NT2/D1 (cell line): ENCODE measurements at regions not wholly inside any gene's neighbourhood (a gene's known extent, or its start where the extent isn't known, plus 50 kb on each side); places are given as distances from the start of the nearest gene placed in this dataset.
"Not testable (repeated sequence)": the region's sequence is repeated elsewhere in the genome, so short reads cannot be mapped to it uniquely, and the experiment has no call there.

Experiments used
- DNase-seq: peaks from one replicate; pipeline ENCODE4 v3.0.0-alpha.2; 2011; ENCODE audit warnings: low read depth, low spot score
- H3K27me3 ChIP-seq: 2 replicates; pipeline ENCODE4 v1.6.0; 2011; ENCODE audit warnings: mild to moderate bottlenecking; ENCODE audit not compliant: insufficient read length, insufficient read depth
- H3K36me3 ChIP-seq: 2 replicates; pipeline ENCODE4 v1.6.1; 2011; ENCODE audit warnings: mild to moderate bottlenecking, low read length, mixed read lengths; ENCODE audit not compliant: insufficient read depth, insufficient read length
- H3K4me1 ChIP-seq: 2 replicates; pipeline ENCODE4 v1.5.1; 2011; ENCODE audit not compliant: insufficient read depth, insufficient read length
- H3K4me3 ChIP-seq: 2 replicates; pipeline ENCODE4 v1.5.1; 2011; ENCODE audit warnings: low read depth; ENCODE audit not compliant: insufficient read length
- H3K9ac ChIP-seq: 2 replicates; pipeline ENCODE4 v1.6.0; 2011; ENCODE audit warnings: low read depth; ENCODE audit not compliant: insufficient read length
- H3K9me3 ChIP-seq: 2 replicates; pipeline ENCODE4 v1.5.1; 2011; ENCODE audit warnings: mild to moderate bottlenecking, low read length; ENCODE audit not compliant: insufficient read depth
- SUZ12 ChIP-seq: IDR thresholded peaks from 2 replicates; pipeline ENCODE4 v1.6.1; 2011; ENCODE audit not compliant: insufficient read length, insufficient read depth; ENCODE audit errors: extremely low read depth
- YY1 ChIP-seq: IDR thresholded peaks from 2 replicates; pipeline ENCODE4 v1.6.1; 2011; ENCODE audit not compliant: insufficient read length, insufficient read depth
- ZNF274 ChIP-seq: IDR thresholded peaks from 2 replicates; pipeline ENCODE4 v1.6.1; 2011; ENCODE audit warnings: mild to moderate bottlenecking, low read depth, low read length

DNA sequence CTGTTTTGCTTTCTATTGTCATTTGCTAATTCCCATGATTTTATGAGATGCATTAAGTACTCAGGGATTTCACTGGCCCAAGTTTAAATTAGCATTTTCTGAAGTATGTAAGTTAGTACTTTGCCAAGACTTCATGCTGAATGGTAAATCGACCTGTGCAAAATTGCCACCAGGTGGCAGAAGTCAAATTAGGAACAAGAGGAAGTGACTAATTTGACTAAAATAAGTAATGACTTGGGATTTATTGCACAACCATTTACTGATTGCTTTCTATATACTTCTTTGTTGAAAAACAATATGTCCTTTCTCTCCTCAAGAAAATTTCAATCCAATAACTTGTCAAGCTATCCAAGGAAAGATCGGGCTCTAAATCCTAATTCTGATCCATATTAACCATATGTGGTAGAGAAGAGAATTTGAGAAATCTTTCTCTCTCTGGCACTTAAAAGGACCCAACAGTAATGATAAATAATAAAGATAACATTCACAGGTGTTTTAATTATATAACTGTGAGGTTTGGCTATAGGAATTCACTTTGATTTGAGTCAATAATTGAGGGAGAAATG lies 253.7 kb upstream of the CHORDC1 start:
- no peaks in the 10 kb centered on the region for H3K27me3 ChIP-seq
- TF ChIP-seq ZNF274 (no peak), YY1 (no peak), SUZ12 (no peak)
- no peaks in the 10 kb centered on the region for H3K9me3 ChIP-seq
- no peak overlapping the region for H3K4me3 ChIP-seq
- no peak overlapping the region for H3K9ac ChIP-seq
- no peaks in the 10 kb centered on the region for H3K36me3 ChIP-seq
- peak; percentile 22 for DNase-seq
- H3K4me1 ChIP-seq: no peaks in the 10 kb centered on the region

DNA sequence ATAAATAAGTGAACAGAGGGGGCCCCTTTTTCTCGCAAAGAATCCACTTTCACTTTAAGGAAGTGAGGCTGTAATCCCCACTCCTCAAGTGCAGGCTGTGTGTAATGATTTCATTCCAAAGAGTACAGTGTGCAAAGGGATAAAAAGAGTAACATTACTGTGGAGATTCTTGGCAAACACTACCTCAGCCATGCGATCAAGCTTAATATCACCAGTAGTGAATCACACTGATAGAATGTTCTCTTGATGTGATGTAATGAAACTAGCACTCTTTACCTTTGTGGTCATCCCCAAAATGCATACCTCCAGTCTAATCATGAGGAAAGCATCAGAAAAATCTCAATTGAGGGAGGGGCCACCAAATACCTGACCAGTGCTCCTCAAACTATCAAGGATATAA lies 246.1 kb upstream of the CHORDC1 start:
- Histone ChIP-seq H3K9me3 (no peaks in the 10 kb centered on the region), H3K4me3 (no peak overlapping the region), H3K4me1 (no peaks in the 10 kb centered on the region), H3K9ac (no peak overlapping the region), H3K27me3 (no peaks in the 10 kb centered on the region), H3K36me3 (no peaks in the 10 kb centered on the region)
- no peak for DNase-seq
- TF ChIP-seq YY1 (no peak), SUZ12 (no peak), ZNF274 (no peak)

DNA sequence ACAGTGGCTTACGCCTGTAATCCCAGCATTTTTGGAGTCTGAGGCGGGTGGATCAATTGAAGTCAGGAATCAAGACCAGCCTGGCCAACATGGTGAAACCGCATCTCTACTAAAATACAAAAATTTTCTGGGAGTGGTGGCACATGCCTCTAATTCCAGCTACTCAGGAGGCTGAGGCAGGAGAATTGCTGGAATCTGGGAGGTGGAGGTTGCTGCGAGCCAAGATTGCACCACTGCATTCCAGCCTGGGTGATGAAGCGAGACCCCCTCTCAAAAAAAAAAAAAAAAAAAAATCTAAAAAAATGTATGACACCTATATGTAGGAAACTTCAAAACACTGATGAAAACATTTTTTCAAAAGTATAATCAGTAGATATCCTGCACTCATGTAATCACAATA lies 242.7 kb upstream of the CHORDC1 start:
- Histone ChIP-seq H3K27me3 (no peaks in the 10 kb centered on the region), H3K9me3 (no peaks in the 10 kb centered on the region), H3K4me3 (no peak overlapping the region), H3K36me3 (no peaks in the 10 kb centered on the region), H3K9ac (no peak overlapping the region), H3K4me1 (no peaks in the 10 kb centered on the region)
- no peak for TF ChIP-seq YY1
- TF ChIP-seq SUZ12: no peak
- TF ChIP-seq ZNF274: no peak
- no peak for DNase-seq

DNA sequence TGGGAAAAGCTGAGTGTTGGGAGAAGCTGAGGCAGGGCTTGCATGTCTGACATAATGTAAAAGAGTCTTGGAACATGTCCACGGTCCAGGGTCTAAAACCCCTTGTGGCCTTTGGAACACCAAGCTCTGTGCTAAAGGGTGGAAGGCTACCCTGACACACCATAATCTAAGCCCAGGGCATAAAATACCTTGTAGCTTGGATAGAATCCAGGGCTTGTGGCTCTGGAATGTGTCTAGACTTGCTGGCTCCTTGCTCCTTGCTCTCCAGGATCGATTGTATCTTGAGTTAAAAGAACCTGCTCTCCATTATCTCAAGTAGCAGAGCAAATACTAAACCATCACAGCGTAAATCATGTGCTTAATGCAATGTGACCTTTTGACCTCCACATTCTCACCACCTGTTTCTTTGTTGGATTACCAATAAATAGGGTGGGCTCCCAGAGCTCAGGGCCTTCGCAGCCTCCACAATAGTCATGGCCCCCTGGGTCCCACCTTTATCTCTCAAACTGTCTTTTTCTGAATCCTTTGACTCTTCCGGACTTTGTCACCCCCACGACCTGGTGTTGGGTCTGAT lies 232.6 kb upstream of the CHORDC1 start:
- not testable (repeated sequence) for H3K9me3 ChIP-seq, H3K36me3 ChIP-seq, H3K4me1 ChIP-seq, H3K27me3 ChIP-seq, H3K4me3 ChIP-seq, DNase-seq, H3K9ac ChIP-seq

DNA sequence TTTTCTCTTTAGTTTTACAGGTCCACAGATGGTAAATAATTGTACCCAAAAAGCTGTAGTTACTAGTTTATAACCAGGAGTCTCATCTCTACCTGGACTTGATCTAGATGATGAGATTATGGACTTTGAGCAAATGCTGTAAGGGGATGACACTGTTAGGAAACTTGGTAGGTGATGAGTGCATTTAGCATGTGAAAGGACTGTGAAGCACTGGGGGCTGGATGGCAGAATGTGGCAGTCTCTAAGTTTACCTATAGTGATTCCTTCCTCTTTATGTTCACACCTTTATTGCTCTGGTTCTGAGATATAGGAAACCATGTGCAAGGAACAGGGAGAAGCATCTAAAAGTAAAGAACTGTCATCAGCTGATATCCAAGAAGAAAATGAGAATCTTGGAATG lies 230.7 kb upstream of the CHORDC1 start:
- Histone ChIP-seq H3K27me3 (no peaks in the 10 kb centered on the region), H3K4me1 (no peaks in the 10 kb centered on the region), H3K9me3 (no peaks in the 10 kb centered on the region), H3K4me3 (no peak overlapping the region), H3K9ac (no peak overlapping the region), H3K36me3 (no peaks in the 10 kb centered on the region)
- TF ChIP-seq YY1: no peak
- TF ChIP-seq ZNF274: no peak
- TF ChIP-seq SUZ12: no peak
- DNase-seq: peak; percentile 16

DNA sequence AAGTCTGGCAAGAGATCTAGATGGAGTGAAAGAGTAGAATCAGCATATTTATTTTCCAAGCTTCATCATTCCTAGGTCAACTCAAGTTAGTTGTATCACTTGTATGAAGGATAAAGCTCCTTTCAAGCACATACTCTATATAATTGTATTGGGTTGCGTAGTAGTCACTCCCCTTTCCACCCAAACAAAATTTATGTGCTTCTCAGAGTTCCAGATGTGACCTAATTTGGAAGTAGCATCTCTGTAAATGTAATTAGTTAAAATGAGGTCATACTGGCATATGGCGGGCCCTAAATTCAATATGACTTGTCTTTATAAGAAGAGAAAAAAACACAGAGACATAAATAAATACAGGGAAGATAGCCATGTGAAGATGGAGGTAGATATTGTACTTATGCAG lies 226.8 kb upstream of the CHORDC1 start:
- Histone ChIP-seq H3K4me1 (no peaks in the 10 kb centered on the region), H3K9me3 (no peaks in the 10 kb centered on the region), H3K36me3 (no peaks in the 10 kb centered on the region), H3K4me3 (no peak overlapping the region), H3K9ac (no peak overlapping the region), H3K27me3 (no peaks in the 10 kb centered on the region)
- no peak for TF ChIP-seq SUZ12
- TF ChIP-seq YY1: no peak
- no peak for TF ChIP-seq ZNF274
- DNase-seq: no peak

DNA sequence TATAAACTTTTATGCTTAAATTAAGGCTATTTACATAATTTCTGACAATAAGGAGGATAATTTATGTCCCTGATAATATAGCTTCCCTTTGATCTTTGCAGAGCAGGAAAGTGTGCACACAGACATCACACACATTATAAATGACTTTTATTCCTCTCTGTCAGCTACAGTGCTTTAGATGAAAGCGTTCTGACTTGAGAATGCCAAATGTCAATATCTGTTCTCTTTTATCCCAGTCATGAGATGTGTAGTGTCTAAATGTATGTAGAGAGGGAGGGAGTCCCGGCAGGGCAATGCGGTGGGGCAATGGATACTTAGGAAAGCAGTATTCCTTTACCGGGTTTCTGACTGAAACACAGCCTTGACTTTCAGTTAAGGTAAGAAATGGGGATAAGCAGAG lies 225.4 kb upstream of the CHORDC1 start:
- Histone ChIP-seq H3K4me3 (no peak overlapping the region), H3K27me3 (no peaks in the 10 kb centered on the region), H3K9me3 (no peaks in the 10 kb centered on the region), H3K36me3 (no peaks in the 10 kb centered on the region), H3K9ac (no peak overlapping the region), H3K4me1 (no peaks in the 10 kb centered on the region)
- DNase-seq: no peak
- TF ChIP-seq ZNF274 (no peak), YY1 (no peak), SUZ12 (no peak)
